Endodermal cell (in vitro differentiated cells): ENCODE measurements at regions not wholly inside any gene's neighbourhood (a gene's known extent, or its start where the extent isn't known, plus 50 kb on each side); places are given as distances from the start of the nearest gene placed in this dataset.

Experiments
- DNase-seq: peaks from one replicate; pipeline ENCODE4 v3.0.0-alpha.2; 2017
- H3K27ac ChIP-seq: 2 replicates; pipeline ENCODE4 v1.5.1; 2013; ENCODE audit warnings: mild to moderate bottlenecking, low read depth, low read length, moderate library complexity
- H3K27me3 ChIP-seq: 2 replicates; pipeline ENCODE4 v1.6.1; 2013; ENCODE audit warnings: mild to moderate bottlenecking, low read length, moderate library complexity; ENCODE audit not compliant: insufficient read depth, control insufficient read depth, poor library complexity, severe bottlenecking
- H3K36me3 ChIP-seq: 2 replicates; pipeline ENCODE4 v1.7.0; 2013; ENCODE audit warnings: mild to moderate bottlenecking, low read length, moderate library complexity; ENCODE audit not compliant: control insufficient read depth, insufficient read depth
- H3K4me1 ChIP-seq: one replicate; pipeline ENCODE4 v1.7.0; 2013; ENCODE audit warnings: low read length; ENCODE audit not compliant: control insufficient read depth, insufficient read depth
- H3K4me3 ChIP-seq: 2 replicates; pipeline ENCODE4 v1.5.1; 2013; ENCODE audit warnings: mild to moderate bottlenecking, low read length, moderate library complexity
- H3K9ac ChIP-seq: 2 replicates; pipeline ENCODE4 v1.6.1; 2013; ENCODE audit warnings: mild to moderate bottlenecking, low read length, moderate library complexity; ENCODE audit not compliant: poor library complexity, severe bottlenecking; ENCODE audit errors: extremely low read depth
- H3K9me3 ChIP-seq: 2 replicates; pipeline ENCODE4 v1.6.1; 2013; ENCODE audit warnings: mild to moderate bottlenecking, low read length, moderate library complexity; ENCODE audit not compliant: control insufficient read depth
- H3K27ac Mint-ChIP-seq: 2 replicates; pipeline ENCODE4 v1.8.0; 2020; ENCODE audit warnings: mixed read lengths
- H3K27me3 Mint-ChIP-seq: 2 replicates; pipeline ENCODE4 v1.8.0; 2021; ENCODE audit warnings: mild to moderate bottlenecking, mixed read lengths; ENCODE audit not compliant: insufficient read depth
- H3K36me3 Mint-ChIP-seq: 2 replicates; pipeline ENCODE4 v1.8.0; 2020; ENCODE audit warnings: low read depth, mixed read lengths
- H3K4me1 Mint-ChIP-seq: 2 replicates; pipeline ENCODE4 v1.8.0; 2020; ENCODE audit warnings: mixed read lengths
- H3K4me3 Mint-ChIP-seq: 2 replicates; pipeline ENCODE4 v1.8.0; 2020; ENCODE audit warnings: mild to moderate bottlenecking, moderate library complexity, mixed read lengths
- H3K9me3 Mint-ChIP-seq: 2 replicates; pipeline ENCODE4 v1.8.0; 2020; ENCODE audit warnings: mild to moderate bottlenecking, mixed read lengths
- WGBS, 2 experiments: methylation state at CpG; one replicate each; pipeline versions ENCODE4 v1.1.5 to v1.1.7; 2013; ENCODE audit warnings: missing lambda C conversion rate in 2 of 2, mixed read lengths in 1 of 2; ENCODE audit not compliant: insufficient coverage in 1 of 2, insufficient read length in 1 of 2; 5-methylcytosine and 5-hydroxymethylcytosine counted together
- TF ChIP-seq, protein P1 (sequence below): fragments of 200-600 bp; sonication (generic); conservative IDR thresholded peaks from 2 replicates; pipeline ENCODE4 v1.5.0; 2021; ENCODE audit warnings: antibody characterized with exemption, mild to moderate bottlenecking

GRCh38 chr14:26820138-26820537 lies 222.3 kb upstream of the NOVA1 start:
- H3K4me3 Mint-ChIP-seq = no peak overlapping the region
- no peaks in the 10 kb centered on the region for H3K36me3 ChIP-seq
- 100% methylated on average over 1 of the region's 1 CpG; no CpG with 5 or more reads in 1 of the 2 experiments for WGBS, 2 experiments
- peaks cover 4% of the 10 kb centered on the region for H3K4me1 Mint-ChIP-seq
- no peaks in the 10 kb centered on the region for H3K4me1 ChIP-seq
- no peak overlapping the region for H3K9ac ChIP-seq
- H3K27me3 ChIP-seq = no peaks in the 10 kb centered on the region
- TF ChIP-seq, protein P1, sequence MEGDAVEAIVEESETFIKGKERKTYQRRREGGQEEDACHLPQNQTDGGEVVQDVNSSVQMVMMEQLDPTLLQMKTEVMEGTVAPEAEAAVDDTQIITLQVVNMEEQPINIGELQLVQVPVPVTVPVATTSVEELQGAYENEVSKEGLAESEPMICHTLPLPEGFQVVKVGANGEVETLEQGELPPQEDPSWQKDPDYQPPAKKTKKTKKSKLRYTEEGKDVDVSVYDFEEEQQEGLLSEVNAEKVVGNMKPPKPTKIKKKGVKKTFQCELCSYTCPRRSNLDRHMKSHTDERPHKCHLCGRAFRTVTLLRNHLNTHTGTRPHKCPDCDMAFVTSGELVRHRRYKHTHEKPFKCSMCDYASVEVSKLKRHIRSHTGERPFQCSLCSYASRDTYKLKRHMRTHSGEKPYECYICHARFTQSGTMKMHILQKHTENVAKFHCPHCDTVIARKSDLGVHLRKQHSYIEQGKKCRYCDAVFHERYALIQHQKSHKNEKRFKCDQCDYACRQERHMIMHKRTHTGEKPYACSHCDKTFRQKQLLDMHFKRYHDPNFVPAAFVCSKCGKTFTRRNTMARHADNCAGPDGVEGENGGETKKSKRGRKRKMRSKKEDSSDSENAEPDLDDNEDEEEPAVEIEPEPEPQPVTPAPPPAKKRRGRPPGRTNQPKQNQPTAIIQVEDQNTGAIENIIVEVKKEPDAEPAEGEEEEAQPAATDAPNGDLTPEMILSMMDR = no peak
- H3K9me3 ChIP-seq = no peaks in the 10 kb centered on the region
- no peak overlapping the region for H3K27ac ChIP-seq
- no peak overlapping the region for H3K4me3 ChIP-seq
- H3K27me3 Mint-ChIP-seq = no peaks in the 10 kb centered on the region
- no peaks in the 10 kb centered on the region for H3K9me3 Mint-ChIP-seq
- DNase-seq = no peak
- no peaks in the 10 kb centered on the region for H3K36me3 Mint-ChIP-seq
- H3K27ac Mint-ChIP-seq = no peak overlapping the region

GRCh38 chr14:26820572-26820971 lies 222.7 kb upstream of the NOVA1 start:
- H3K4me1 ChIP-seq = no peaks in the 10 kb centered on the region
- Mint-ChIP-seq H3K36me3 (no peaks in the 10 kb centered on the region), H3K4me3 (no peak overlapping the region), H3K9me3 (no peaks in the 10 kb centered on the region), H3K27me3 (no peaks in the 10 kb centered on the region), H3K27ac (no peak overlapping the region), H3K4me1 (peaks cover 4% of the 10 kb centered on the region)
- no peaks in the 10 kb centered on the region for H3K27me3 ChIP-seq
- no peak overlapping the region for H3K9ac ChIP-seq
- TF ChIP-seq, protein P1 = no peak
- no peak overlapping the region for H3K4me3 ChIP-seq
- H3K27ac ChIP-seq = no peak overlapping the region
- 90% methylated on average over 3 of the region's 4 CpGs; no CpG with 5 or more reads in 1 of the 2 experiments for WGBS, 2 experiments
- DNase-seq = no peak
- no peaks in the 10 kb centered on the region for H3K9me3 ChIP-seq
- no peaks in the 10 kb centered on the region for H3K36me3 ChIP-seq

DNA sequence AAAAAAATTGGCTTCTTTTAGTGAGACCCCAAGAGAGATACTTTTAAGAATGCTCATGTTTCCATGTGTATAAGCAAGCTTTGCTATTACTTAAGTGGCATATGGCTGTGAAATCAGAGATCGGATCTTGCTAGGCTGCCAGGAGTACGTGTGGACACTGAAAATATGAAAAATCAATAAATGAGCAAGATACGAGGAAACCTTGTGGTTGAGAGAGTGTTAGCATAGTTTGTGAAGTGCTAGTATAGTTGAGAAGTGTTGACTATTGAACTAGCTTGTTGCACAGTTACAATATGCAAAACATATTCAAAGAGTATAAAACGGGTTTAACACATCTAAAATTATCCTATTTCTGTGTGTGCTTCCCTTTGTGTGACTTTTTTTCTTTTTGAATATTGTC lies 230.9 kb upstream of the NOVA1 start:
- Histone ChIP-seq H3K27ac (no peak overlapping the region), H3K4me1 (no peaks in the 10 kb centered on the region), H3K9ac (no peak overlapping the region), H3K27me3 (no peaks in the 10 kb centered on the region), H3K36me3 (no peaks in the 10 kb centered on the region), H3K9me3 (no peaks in the 10 kb centered on the region), H3K4me3 (no peak overlapping the region)
- Mint-ChIP-seq H3K9me3 (no peaks in the 10 kb centered on the region), H3K27ac (no peak overlapping the region), H3K27me3 (peaks cover 5% of the 10 kb centered on the region), H3K36me3 (no peaks in the 10 kb centered on the region), H3K4me3 (no peak overlapping the region), H3K4me1 (no peaks in the 10 kb centered on the region)
- no peak for DNase-seq
- TF ChIP-seq, protein P1 = no peak
- WGBS, 2 experiments = 90 to 91% methylated on average over 3 to 4 of the region's 4 CpGs
